ENCODE measurements at regions not wholly inside any gene's neighbourhood (a gene's known extent, or its start where the extent isn't known, plus 50 kb on each side); places are given as distances from the start of the nearest gene placed in this dataset.

DNA sequence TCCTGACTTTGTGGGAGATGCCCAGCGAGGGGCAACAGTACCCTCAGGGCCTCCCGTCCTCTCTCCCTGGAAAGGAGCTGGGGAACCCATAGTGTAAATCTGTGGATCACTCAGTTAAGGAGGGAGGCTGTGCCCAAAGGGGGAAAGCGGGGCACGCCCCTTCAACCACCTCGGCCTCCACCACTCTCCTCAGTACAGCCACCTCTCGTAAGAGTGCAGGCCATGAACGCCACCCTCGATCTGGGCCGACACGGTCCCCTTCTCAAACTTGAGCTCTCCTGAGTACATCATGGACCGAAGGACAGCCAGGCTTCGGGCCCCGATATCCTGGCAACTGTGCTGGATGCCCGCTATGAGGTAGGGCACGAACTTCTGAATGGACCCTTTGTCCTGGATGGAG is 221.8 kb upstream of the ATP6AP2 start:
- no peak for DNase-seq
- Histone ChIP-seq H3K27me3 (ENCODE audit: insufficient read depth, low read depth) (no peaks in the 10 kb centered on the region), H3K36me3 (ENCODE audit: low read depth) (no peaks in the 10 kb centered on the region), H3K79me2 (ENCODE audit: low read depth) (no peaks in the 10 kb centered on the region), H3K9me3 (ENCODE audit: insufficient read depth, low read depth) (no peaks in the 10 kb centered on the region), H3F3A (ENCODE audit: insufficient read depth, low read depth) (no peaks in the 10 kb centered on the region), H2AFZ (no peak overlapping the region), H3K4me2 (no peak overlapping the region), H3K4me3 (no peak overlapping the region), H3K27ac (no peak overlapping the region), H3K9me2 (ENCODE audit: insufficient read depth) (no peaks in the 10 kb centered on the region), H4K20me1 (ENCODE audit: insufficient read depth) (no peaks in the 10 kb centered on the region), H3K4me1 (replicated peaks; ENCODE audit: insufficient read depth) (no peaks in the 10 kb centered on the region)
- no TSS peak for BruUV-seq (replicated peaks)
- intact Hi-C loops (cut with micrococcal nuclease; ENCODE audit: unreplicated experiment): no loop called here
- POLR2A ChIA-PET (ENCODE audit: unreplicated experiment): no interaction called here
- TF ChIP-seq, protein P1, sequence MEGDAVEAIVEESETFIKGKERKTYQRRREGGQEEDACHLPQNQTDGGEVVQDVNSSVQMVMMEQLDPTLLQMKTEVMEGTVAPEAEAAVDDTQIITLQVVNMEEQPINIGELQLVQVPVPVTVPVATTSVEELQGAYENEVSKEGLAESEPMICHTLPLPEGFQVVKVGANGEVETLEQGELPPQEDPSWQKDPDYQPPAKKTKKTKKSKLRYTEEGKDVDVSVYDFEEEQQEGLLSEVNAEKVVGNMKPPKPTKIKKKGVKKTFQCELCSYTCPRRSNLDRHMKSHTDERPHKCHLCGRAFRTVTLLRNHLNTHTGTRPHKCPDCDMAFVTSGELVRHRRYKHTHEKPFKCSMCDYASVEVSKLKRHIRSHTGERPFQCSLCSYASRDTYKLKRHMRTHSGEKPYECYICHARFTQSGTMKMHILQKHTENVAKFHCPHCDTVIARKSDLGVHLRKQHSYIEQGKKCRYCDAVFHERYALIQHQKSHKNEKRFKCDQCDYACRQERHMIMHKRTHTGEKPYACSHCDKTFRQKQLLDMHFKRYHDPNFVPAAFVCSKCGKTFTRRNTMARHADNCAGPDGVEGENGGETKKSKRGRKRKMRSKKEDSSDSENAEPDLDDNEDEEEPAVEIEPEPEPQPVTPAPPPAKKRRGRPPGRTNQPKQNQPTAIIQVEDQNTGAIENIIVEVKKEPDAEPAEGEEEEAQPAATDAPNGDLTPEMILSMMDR (conservative IDR thresholded peaks at IDR 0.05): no peak
- no peak for TF ChIP-seq EZH2 (IDR thresholded peaks at IDR 0.05; ENCODE audit: low read depth)
- CTCF ChIA-PET: no interaction called here

DNA sequence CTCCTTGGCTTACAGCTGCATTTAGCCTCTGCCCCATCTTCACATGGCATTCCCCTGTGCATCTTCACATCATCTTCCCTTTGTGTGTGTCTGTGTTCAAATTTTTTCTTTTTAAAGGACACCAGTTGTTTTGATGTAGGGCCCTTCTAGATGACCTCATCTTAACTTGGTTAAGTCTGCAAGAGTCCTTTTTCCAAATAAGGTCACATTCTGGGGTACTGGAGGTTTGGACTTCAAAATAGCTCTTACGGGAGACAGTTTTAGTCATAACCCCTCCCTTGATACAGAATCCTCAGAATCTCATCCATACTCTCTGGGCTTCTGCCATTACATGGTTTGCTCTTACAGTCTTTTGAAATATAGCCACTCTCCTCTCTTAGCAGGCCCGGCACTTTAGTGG is 231.5 kb upstream of the ATP6AP2 start:
- H3K4me3 ChIP-seq: no peak overlapping the region
- no peak overlapping the region for H2AFZ ChIP-seq
- H3K27ac ChIP-seq: no peak overlapping the region
- H3K36me3 ChIP-seq (ENCODE audit: low read depth): no peaks in the 10 kb centered on the region
- no peaks in the 10 kb centered on the region for H3K9me2 ChIP-seq (ENCODE audit: insufficient read depth)
- DNase-seq: no peak
- H4K20me1 ChIP-seq (ENCODE audit: insufficient read depth): no peaks in the 10 kb centered on the region
- no TSS peak for BruUV-seq (replicated peaks)
- H3K27me3 ChIP-seq (ENCODE audit: insufficient read depth, low read depth): no peaks in the 10 kb centered on the region
- no peak overlapping the region for H3K4me2 ChIP-seq
- no peaks in the 10 kb centered on the region for H3F3A ChIP-seq (ENCODE audit: insufficient read depth, low read depth)
- intact Hi-C loops (cut with micrococcal nuclease; ENCODE audit: unreplicated experiment): no loop called here
- TF ChIP-seq, protein P1 (conservative IDR thresholded peaks at IDR 0.05): no peak
- TF ChIP-seq EZH2 (IDR thresholded peaks at IDR 0.05; ENCODE audit: low read depth): no peak
- CTCF ChIA-PET: no interaction called here
- H3K79me2 ChIP-seq (ENCODE audit: low read depth): no peaks in the 10 kb centered on the region
- POLR2A ChIA-PET (ENCODE audit: unreplicated experiment): no interaction called here
- H3K9me3 ChIP-seq (ENCODE audit: insufficient read depth, low read depth): no peaks in the 10 kb centered on the region
- H3K4me1 ChIP-seq (replicated peaks; ENCODE audit: insufficient read depth): no peaks in the 10 kb centered on the region

DNA sequence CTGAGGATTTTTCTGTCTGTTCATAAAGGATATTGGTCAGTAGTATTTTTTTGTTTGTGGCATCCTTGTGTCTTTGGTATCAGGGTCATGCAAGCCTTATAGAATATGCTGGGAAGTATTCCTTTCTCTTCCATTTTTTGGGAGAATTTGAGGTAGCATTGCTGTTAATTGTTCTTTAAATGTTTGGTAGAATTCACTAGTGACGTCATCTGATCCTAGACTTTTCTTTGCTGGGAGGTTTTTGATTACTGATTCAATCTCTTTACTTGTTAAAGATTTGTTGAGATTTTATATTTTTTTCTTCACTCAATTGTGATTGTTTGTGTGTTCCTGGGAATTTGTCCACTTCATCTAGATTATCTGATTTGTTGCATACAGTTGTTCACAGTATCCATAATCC is 234.4 kb upstream of the ATP6AP2 start:
- POLR2A ChIA-PET (ENCODE audit: unreplicated experiment): no interaction called here
- Histone ChIP-seq H3F3A (ENCODE audit: insufficient read depth, low read depth) (no peaks in the 10 kb centered on the region), H2AFZ (no peak overlapping the region), H3K79me2 (ENCODE audit: low read depth) (no peaks in the 10 kb centered on the region), H3K4me1 (replicated peaks; ENCODE audit: insufficient read depth) (no peaks in the 10 kb centered on the region), H3K9me3 (ENCODE audit: insufficient read depth, low read depth) (no peaks in the 10 kb centered on the region), H3K9me2 (ENCODE audit: insufficient read depth) (no peaks in the 10 kb centered on the region), H3K27ac (no peak overlapping the region), H4K20me1 (ENCODE audit: insufficient read depth) (no peaks in the 10 kb centered on the region), H3K4me2 (no peak overlapping the region), H3K4me3 (no peak overlapping the region), H3K36me3 (ENCODE audit: low read depth) (no peaks in the 10 kb centered on the region), H3K27me3 (ENCODE audit: insufficient read depth, low read depth) (no peaks in the 10 kb centered on the region)
- DNase-seq: no peak
- no TSS peak for BruUV-seq (replicated peaks)
- intact Hi-C loops (cut with micrococcal nuclease; ENCODE audit: unreplicated experiment): no loop called here
- no peak for TF ChIP-seq EZH2 (IDR thresholded peaks at IDR 0.05; ENCODE audit: low read depth)
- TF ChIP-seq, protein P1 (conservative IDR thresholded peaks at IDR 0.05): no peak
- CTCF ChIA-PET: no interaction called here

Data from PC-9 (cell line).